HCT116 (cell line): ENCODE measurements at regions not wholly inside any gene's neighbourhood (a gene's known extent, or its start where the extent isn't known, plus 50 kb on each side); places are given as distances from the start of the nearest gene placed in this dataset.

Source experiments
- ATAC-seq: fragments of 200-7000 bp; cut with Tn5 transposase; 2 replicates; pipeline ENCODE4 v1.9.1; 2020; ENCODE audit warnings: mild to moderate bottlenecking, moderate library complexity
- BruUV-seq: library from RNA; stranded (reverse); fragments of 400-500 nt; replicated peaks from 2 replicates; lab custom pipeline; 2021; lab: Mats Ljungman, UMichigan
- CTCF ChIA-PET: fragments of 300-600 bp; sonication (Branson Sonifier 250); formaldehyde crosslinking; loops from one replicate; lab custom pipeline; 2021; ENCODE audit warnings: antibody characterized with exemption; lab: Charles Lee
- POLR2A ChIA-PET: fragments of 300-600, 350-600 bp; sonication (Branson Sonifier 250); formaldehyde crosslinking; loops from one replicate; lab custom pipeline; 2021; ENCODE audit warnings: antibody characterized with exemption; lab: Charles Lee
- RAD21 ChIA-PET, 2 experiments: fragments of 300-600 bp; sonication (Branson Sonifier 250); formaldehyde crosslinking; loops; one replicate each; lab custom pipeline; 2023; ENCODE audit warnings: low total read pairs in 2 of 2; ENCODE audit not compliant: uncharacterized antibody in 2 of 2, unreplicated experiment in 2 of 2, low non-redundant PET in 1 of 2; lab: Charles Lee
- DNase-seq: peaks from one replicate; pipeline ENCODE4 v3.0.0-alpha.2; 2010; ENCODE audit warnings: low read depth, low spot score
- H2AFZ ChIP-seq: fragments of 200-600 bp; shearing (Covaris generic), sonication (generic); 2 replicates; pipeline ENCODE4 v1.6.1; 2017; ENCODE audit warnings: low read depth, mixed run types, mixed read lengths, antibody characterized with exemption, low read length; ENCODE audit not compliant: poor library complexity, severe bottlenecking
- H3K27ac ChIP-seq: 2 replicates; pipeline ENCODE4 v1.5.1; 2012; ENCODE audit warnings: low read depth, low read length
- H3K27me3 ChIP-seq: fragments of 200-600 bp; sonication (generic); 2 replicates; pipeline ENCODE4 v1.6.1; 2016; ENCODE audit warnings: mixed run types, low read length, mixed read lengths; ENCODE audit not compliant: insufficient read depth
- H3K36me3 ChIP-seq, 2 experiments: fragments of 200-500 bp in 1 of 2; fragments of 200-600 bp in 1 of 2; sonication (Bioruptor generic) in 1 of 2; sonication (generic) in 1 of 2; 2 replicates each; pipeline versions ENCODE4 v1.5.1 to v1.6.1; 2014 to 2016; ENCODE audit warnings: low read length in 2 of 2, inconsistent platforms in 1 of 2, mixed read lengths in 1 of 2, mixed run types in 1 of 2; ENCODE audit not compliant: insufficient read depth in 2 of 2, control insufficient read depth in 1 of 2
- H3K4me1 ChIP-seq, 2 experiments: fragments of 200-600 bp in 1 of 2; sonication (generic) in 1 of 2; 2 replicates each; pipeline versions ENCODE4 v1.5.1 to v1.6.1; 2012 to 2017; ENCODE audit warnings: low read length in 2 of 2, inconsistent platforms in 1 of 2, mild to moderate bottlenecking in 1 of 2, mixed read lengths in 1 of 2, mixed run types in 1 of 2, moderate library complexity in 1 of 2; ENCODE audit not compliant: insufficient read depth in 2 of 2, control insufficient read depth in 1 of 2
- H3K4me2 ChIP-seq: fragments of 200-600 bp; sonication (generic); 2 replicates; pipeline ENCODE4 v1.6.1; 2017; ENCODE audit warnings: mixed run types, low read length, mixed read lengths
- H3K4me3 ChIP-seq, 2 experiments: fragments of 200-600 bp in 1 of 2; sonication (generic) in 1 of 2; replicated peaks in 1 of 2; 2 replicates each; pipeline ENCODE4 v1.5.1; 2011 to 2016; ENCODE audit warnings: low read length in 2 of 2, control low read depth in 1 of 2, low read depth in 1 of 2, mild to moderate bottlenecking in 1 of 2, mixed read lengths in 1 of 2, mixed run types in 1 of 2
- H3K79me2 ChIP-seq: fragments of 200-600 bp; sonication (generic); 2 replicates; pipeline ENCODE4 v1.6.1; 2017; ENCODE audit warnings: mild to moderate bottlenecking, mixed run types, low read length, moderate library complexity, mixed read lengths; ENCODE audit not compliant: insufficient read depth
- H3K9ac ChIP-seq: fragments of 200-600 bp; sonication (generic); 2 replicates; pipeline ENCODE4 v1.6.1; 2016; ENCODE audit warnings: low read length, mixed read lengths
- H3K9me2 ChIP-seq: fragments of 200-600 bp; sonication (generic), shearing (Covaris generic); 2 replicates; pipeline ENCODE4 v1.6.1; 2017; ENCODE audit warnings: mixed run types, mild to moderate bottlenecking, moderate library complexity; ENCODE audit not compliant: insufficient read depth
- H3K9me3 ChIP-seq, 2 experiments: fragments of 200-500 bp in 1 of 2; fragments of 200-600 bp in 1 of 2; sonication (Bioruptor generic) in 1 of 2; sonication (generic) in 1 of 2; 2 replicates each; pipeline ENCODE4 v1.6.1; 2014 to 2017; ENCODE audit warnings: low read length in 2 of 2, mixed read lengths in 2 of 2, inconsistent platforms in 1 of 2, low read depth in 1 of 2, mild to moderate bottlenecking in 1 of 2, mixed run types in 1 of 2, moderate library complexity in 1 of 2; ENCODE audit not compliant: control insufficient read depth in 1 of 2, insufficient read depth in 1 of 2
- H4K20me1 ChIP-seq: fragments of 200-600 bp; sonication (generic), shearing (Covaris generic); 2 replicates; pipeline ENCODE4 v1.6.1; 2017; ENCODE audit warnings: mixed run types, mild to moderate bottlenecking, moderate library complexity; ENCODE audit not compliant: insufficient read depth
- CBX3 ChIP-seq: IDR thresholded peaks from 2 replicates; pipeline ENCODE4 v1.6.1; 2012; ENCODE audit warnings: low read depth
- EGR1 ChIP-seq: IDR thresholded peaks from 2 replicates; pipeline ENCODE4 v1.6.1; 2012; ENCODE audit warnings: low read depth
- FOSL1 ChIP-seq: IDR thresholded peaks from 2 replicates; pipeline ENCODE4 v1.6.1; 2012; ENCODE audit warnings: low read depth
- JUND ChIP-seq: IDR thresholded peaks from 2 replicates; pipeline ENCODE4 v1.6.1; 2012
- MAX ChIP-seq: IDR thresholded peaks from 2 replicates; pipeline ENCODE4 v1.6.1; 2012
- POLR2A ChIP-seq: IDR thresholded peaks from 2 replicates; pipeline ENCODE4 v1.7.0; 2011; ENCODE audit warnings: borderline replicate concordance; ENCODE audit not compliant: insufficient read depth, insufficient read length; ENCODE audit errors: extremely low read depth
- RAD21 ChIP-seq: IDR thresholded peaks from 2 replicates; pipeline ENCODE4 v1.6.1; 2012; ENCODE audit warnings: low read depth, mild to moderate bottlenecking
- SIN3A ChIP-seq: IDR thresholded peaks from 2 replicates; pipeline ENCODE4 v1.6.1; 2012; ENCODE audit warnings: low read depth
- TCF7L2 ChIP-seq: IDR thresholded peaks from 2 replicates; pipeline ENCODE4 v1.7.0; 2011; ENCODE audit warnings: borderline replicate concordance, inconsistent platforms; ENCODE audit not compliant: insufficient read depth, insufficient read length; ENCODE audit errors: extremely low read depth
- YY1 ChIP-seq: IDR thresholded peaks from 2 replicates; pipeline ENCODE4 v1.6.1; 2011; ENCODE audit warnings: low read length, low read depth, moderate library complexity, mild to moderate bottlenecking; ENCODE audit not compliant: insufficient replicate concordance; ENCODE audit errors: extremely low read depth
- ZFX ChIP-seq: fragments of 450-650 bp; IDR thresholded peaks from 2 replicates; pipeline ENCODE4 v1.6.1; 2017
- ZNF274 ChIP-seq: fragments of 200-500 bp; sonication (Bioruptor generic); IDR thresholded peaks from 2 replicates; pipeline ENCODE4 v1.6.1; 2014; ENCODE audit warnings: mild to moderate bottlenecking, low read depth, low read length, inconsistent platforms
- intact Hi-C: fragments of 100-400 bp; cut with micrococcal nuclease; formaldehyde crosslinking; loops from 2 replicates; pipeline ENCODE4 v1.10.0; 2022
- TF ChIP-seq, protein P1 (sequence below), 3 experiments: fragments of 200-600 bp in 1 of 3; sonication (generic) in 1 of 3; IDR thresholded peaks in 2 of 3; conservative IDR thresholded peaks in 1 of 3; 2 replicates each; pipeline ENCODE4 v1.5.1; 2012 to 2017; ENCODE audit warnings: low read depth in 2 of 3, low read length in 2 of 3, antibody characterized with exemption in 1 of 3, borderline replicate concordance in 1 of 3, control low read depth in 1 of 3, mild to moderate bottlenecking in 1 of 3, mixed read lengths in 1 of 3, mixed run types in 1 of 3, moderate library complexity in 1 of 3; ENCODE audit not compliant: insufficient read depth in 1 of 3
- TF ChIP-seq, protein P2 (sequence below): IDR thresholded peaks from 2 replicates; pipeline ENCODE4 v1.6.1; 2012

- no peaks in the 10 kb centered on the region for H3K36me3 ChIP-seq
- ChIA-PET RAD21 (no interaction called here), POLR2A (no interaction called here), CTCF (no interaction called here)
- peak; percentile 87 for ATAC-seq
- H3K9ac ChIP-seq, result peak overlapping the region; percentile 9; the same call in 1 of the 2 replicates
- no peaks in the 10 kb centered on the region for H4K20me1 ChIP-seq
- no peaks in the 10 kb centered on the region for H3K9me2 ChIP-seq
- H3K79me2 ChIP-seq, result peaks cover 1% of the 10 kb centered on the region; the same call in 1 of the 2 replicates
- H3K27me3 ChIP-seq, result no peaks in the 10 kb centered on the region
- peak; percentile 80 for TF ChIP-seq TCF7L2
- no peak for TF ChIP-seq YY1
- no peak for TF ChIP-seq MAX
- TF ChIP-seq CBX3, result no peak
- no peak for TF ChIP-seq EGR1
- peak; percentile 49; the same call in 1 of the 2 replicates for TF ChIP-seq FOSL1
- peak; percentile 50 for TF ChIP-seq JUND
- TF ChIP-seq, protein P1, sequence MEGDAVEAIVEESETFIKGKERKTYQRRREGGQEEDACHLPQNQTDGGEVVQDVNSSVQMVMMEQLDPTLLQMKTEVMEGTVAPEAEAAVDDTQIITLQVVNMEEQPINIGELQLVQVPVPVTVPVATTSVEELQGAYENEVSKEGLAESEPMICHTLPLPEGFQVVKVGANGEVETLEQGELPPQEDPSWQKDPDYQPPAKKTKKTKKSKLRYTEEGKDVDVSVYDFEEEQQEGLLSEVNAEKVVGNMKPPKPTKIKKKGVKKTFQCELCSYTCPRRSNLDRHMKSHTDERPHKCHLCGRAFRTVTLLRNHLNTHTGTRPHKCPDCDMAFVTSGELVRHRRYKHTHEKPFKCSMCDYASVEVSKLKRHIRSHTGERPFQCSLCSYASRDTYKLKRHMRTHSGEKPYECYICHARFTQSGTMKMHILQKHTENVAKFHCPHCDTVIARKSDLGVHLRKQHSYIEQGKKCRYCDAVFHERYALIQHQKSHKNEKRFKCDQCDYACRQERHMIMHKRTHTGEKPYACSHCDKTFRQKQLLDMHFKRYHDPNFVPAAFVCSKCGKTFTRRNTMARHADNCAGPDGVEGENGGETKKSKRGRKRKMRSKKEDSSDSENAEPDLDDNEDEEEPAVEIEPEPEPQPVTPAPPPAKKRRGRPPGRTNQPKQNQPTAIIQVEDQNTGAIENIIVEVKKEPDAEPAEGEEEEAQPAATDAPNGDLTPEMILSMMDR (IDR thresholded peaks at IDR 0.05 in 2 of 3, conservative IDR thresholded peaks at IDR 0.05 in 1 of 3; ENCODE audit: borderline replicate concordance in 1 of 3, insufficient read depth in 1 of 3, low read depth in 2 of 3, low read length in 2 of 3), result no peak
- TF ChIP-seq, protein P2, sequence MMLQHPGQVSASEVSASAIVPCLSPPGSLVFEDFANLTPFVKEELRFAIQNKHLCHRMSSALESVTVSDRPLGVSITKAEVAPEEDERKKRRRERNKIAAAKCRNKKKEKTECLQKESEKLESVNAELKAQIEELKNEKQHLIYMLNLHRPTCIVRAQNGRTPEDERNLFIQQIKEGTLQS, result no peak
- no peak for TF ChIP-seq RAD21
- TF ChIP-seq POLR2A, result no peak
- TF ChIP-seq SIN3A, result no peak
- TF ChIP-seq ZFX, result no peak
- TF ChIP-seq ZNF274, result no peak
- peak overlapping the region; percentile 70 for H3K4me2 ChIP-seq
- DNase-seq, result peak; percentile 37
- H3K27ac ChIP-seq, result peak overlapping the region; percentile 54
- H2AFZ ChIP-seq, result no peak overlapping the region
- BruUV-seq, result no TSS peak
- H3K4me1 ChIP-seq, result peaks cover 30 to 32% of the 10 kb centered on the region in 2 experiments
- peak overlapping the region in 1 of 2 experiments; percentile 36; a peak in 2 of 4 replicates for H3K4me3 ChIP-seq
- intact Hi-C loops, result no loop called here
- no peaks in the 10 kb centered on the region for H3K9me3 ChIP-seq
Measured at GRCh38 chr13:99626461-99627082, 125.3 kb downstream of the TM9SF2 start.
